SK-N-SH treated with all-trans-retinoic acid at 6 μM for 48 hours (cell line): ENCODE measurements at regions not wholly inside any gene's neighbourhood (a gene's known extent, or its start where the extent isn't known, plus 50 kb on each side); places are given as distances from the start of the nearest gene placed in this dataset.

Source experiments
- ATAC-seq: fragments of 200-7000 bp; cut with Tn5 transposase; 3 replicates; pipeline ENCODE4 v1.9.1; 2020; ENCODE audit warnings: mild to moderate bottlenecking, moderate library complexity
- BACH2 ChIP-seq: fragments of 250-450 bp; sonication (Bioruptor Pico); IDR thresholded peaks from 2 replicates; pipeline ENCODE4 v1.9.0; 2021; ENCODE audit warnings: mild to moderate bottlenecking, borderline replicate concordance
- CREB5 ChIP-seq: fragments of 250-450 bp; sonication (Bioruptor Pico); IDR thresholded peaks from 2 replicates; pipeline ENCODE4 v1.5.1; 2020; ENCODE audit warnings: low read depth, mild to moderate bottlenecking, moderate library complexity
- CSDC2 ChIP-seq: fragments of 250-450 bp; sonication (Bioruptor Pico); IDR thresholded peaks from 2 replicates; pipeline ENCODE4 v1.5.0; 2020; ENCODE audit warnings: mild to moderate bottlenecking, moderate library complexity
- GLIS3 ChIP-seq: fragments of 250-450 bp; sonication (Bioruptor Pico); IDR thresholded peaks from 2 replicates; pipeline ENCODE4 v1.5.0; 2020; ENCODE audit warnings: mild to moderate bottlenecking, moderate library complexity
- ISL1 ChIP-seq: fragments of 250-450 bp; sonication (Bioruptor Pico); IDR thresholded peaks from 2 replicates; pipeline ENCODE4 v2.1.2; 2022; ENCODE audit warnings: mild to moderate bottlenecking, moderate library complexity
- PATZ1 ChIP-seq: fragments of 250-450 bp; sonication (Bioruptor Pico); IDR thresholded peaks from 2 replicates; pipeline ENCODE4 v1.8.0; 2020; ENCODE audit warnings: mild to moderate bottlenecking, moderate library complexity, borderline replicate concordance
- POU6F1 ChIP-seq: fragments of 250-450 bp; sonication (Bioruptor Pico); IDR thresholded peaks from 2 replicates; pipeline ENCODE4 v1.8.0; 2021; ENCODE audit warnings: low read depth, mild to moderate bottlenecking, moderate library complexity, borderline replicate concordance
- PPARA ChIP-seq: fragments of 250-450 bp; sonication (Bioruptor Pico); IDR thresholded peaks from 2 replicates; pipeline ENCODE4 v1.5.0; 2020; ENCODE audit warnings: mild to moderate bottlenecking, borderline replicate concordance
- RARB ChIP-seq: fragments of 250-450 bp; sonication (Bioruptor Pico); IDR thresholded peaks from 2 replicates; pipeline ENCODE4 v1.8.0; 2021; ENCODE audit warnings: mild to moderate bottlenecking, moderate library complexity
- SNAI2 ChIP-seq: fragments of 250-450 bp; sonication (Bioruptor Pico); IDR thresholded peaks from 2 replicates; pipeline ENCODE4 v1.5.0; 2020; ENCODE audit warnings: mild to moderate bottlenecking, moderate library complexity
- TCF4 ChIP-seq: fragments of 250-450 bp; sonication (Bioruptor Pico); IDR thresholded peaks from 2 replicates; pipeline ENCODE4 v1.8.0; 2021; ENCODE audit warnings: mild to moderate bottlenecking, moderate library complexity, borderline replicate concordance
- TSHZ2 ChIP-seq: fragments of 250-450 bp; sonication (Bioruptor Pico); IDR thresholded peaks from 2 replicates; pipeline ENCODE4 v1.5.0; 2020; ENCODE audit warnings: mild to moderate bottlenecking, moderate library complexity
- ZFP30 ChIP-seq: fragments of 450-650 bp; formaldehyde crosslinking; IDR thresholded peaks from 2 replicates; pipeline ENCODE4 v1.5.0; 2022; ENCODE audit warnings: mild to moderate bottlenecking, moderate library complexity
- ZNF8 ChIP-seq: fragments of 450-650 bp; formaldehyde crosslinking; IDR thresholded peaks from 2 replicates; pipeline ENCODE4 v1.5.0; 2020; ENCODE audit warnings: mild to moderate bottlenecking, moderate library complexity

GRCh38 chr1:218531936-218532335 lies 186.8 kb downstream of the TGFB2 start:
- no peak for TF ChIP-seq TCF4 (CRISPR knock-in tag)
- TF ChIP-seq, all 23 proteins: peak for 0
- ATAC-seq, result no peak

GRCh38 chr1:218536296-218536986 lies 191.3 kb downstream of the TGFB2 start:
- no peak for ATAC-seq
- no peak for TF ChIP-seq CSDC2 (CRISPR knock-in tag)

GRCh38 chr1:218537122-218537913 lies 192.2 kb downstream of the TGFB2 start:
- TF ChIP-seq CREB5 (CRISPR knock-in tag), result no peak
- TF ChIP-seq TCF4 (CRISPR knock-in tag), result no peak
- no peak for TF ChIP-seq ZFP30 (CRISPR knock-in tag)
- TF ChIP-seq, all 23 proteins: peak for 0
- peak; percentile 85 for ATAC-seq

- TF ChIP-seq RARB (CRISPR knock-in tag) (no peak), PATZ1 (CRISPR knock-in tag) (no peak), TSHZ2 (no peak), ISL1 (CRISPR knock-in tag) (no peak), BACH2 (CRISPR knock-in tag) (no peak), SNAI2 (CRISPR knock-in tag) (no peak)
- no peak for ATAC-seq
Observed at GRCh38 chr1:218538341-218538740, 193.2 kb downstream of the TGFB2 start.

GRCh38 chr1:218546314-218546713 lies 201.2 kb downstream of the TGFB2 start:
- TF ChIP-seq PPARA (CRISPR knock-in tag), result no peak
- TF ChIP-seq GLIS3, result no peak
- TF ChIP-seq RARB (CRISPR knock-in tag), result no peak
- TF ChIP-seq SNAI2 (CRISPR knock-in tag), result no peak
- TF ChIP-seq ZNF8 (CRISPR knock-in tag), result no peak
- TF ChIP-seq POU6F1 (CRISPR knock-in tag), result no peak
- 0 out of 3 replicates have a peak, but pooled peaks have one; percentile 47 for ATAC-seq
